T-cell (primary cell): ENCODE measurements at regions not wholly inside any gene's neighbourhood (a gene's known extent, or its start where the extent isn't known, plus 50 kb on each side); places are given as distances from the start of the nearest gene placed in this dataset.

Experiments
- ATAC-seq, 4 experiments: fragments of 200-7000 bp in 3 of 4; fragments of 150-1000 bp in 1 of 4; cut with Tn5 transposase; replicated peaks in 1 of 4; 1 replicate in 3 of 4; 2 replicates in 1 of 4; pipeline ENCODE4 v1.10.0; 2021; ENCODE audit warnings: moderate library complexity in 3 of 4, mild to moderate bottlenecking in 2 of 4, moderate number of reproducible peaks in 1 of 4
- CTCF ChIA-PET, 2 donors: fragments of 300-600 bp; sonication (Branson Sonifier 250); formaldehyde crosslinking; loops; one replicate each; lab custom pipeline; 2022; ENCODE audit warnings: antibody characterized with exemption in 2 of 2; lab: Charles Lee
- POLR2A ChIA-PET, 2 donors: fragments of 300-600 bp; sonication (Branson Sonifier 250); formaldehyde crosslinking; loops; one replicate each; lab custom pipeline; 2022; ENCODE audit warnings: antibody characterized with exemption in 2 of 2; lab: Charles Lee
- DNase-seq, 35 experiments: peaks; one replicate each; pipeline versions ENCODE4 v3.0.0 to v3.0.0-alpha.2; 2013 to 2023
- H3K27ac ChIP-seq: one replicate; pipeline ENCODE4 v1.5.1; 2013; ENCODE audit warnings: low read length
- H3K27me3 ChIP-seq, 2 experiments: replicated peaks in 1 of 2; 1 replicate in 1 of 2; 2 replicates in 1 of 2; pipeline versions ENCODE4 v1.6.1 to v1.7.0; 2013; ENCODE audit warnings: low read length in 1 of 2, mixed read lengths in 1 of 2; ENCODE audit not compliant: control insufficient read depth in 2 of 2, insufficient read depth in 2 of 2; ENCODE audit errors: extremely low read depth in 1 of 2
- H3K36me3 ChIP-seq, 2 donors: 1 replicate in 1 of 2; 2 replicates in 1 of 2; pipeline versions ENCODE4 v1.6.1 to v1.7.0; 2013; ENCODE audit warnings: low read length in 1 of 2; ENCODE audit not compliant: control insufficient read depth in 2 of 2, insufficient read depth in 1 of 2; ENCODE audit errors: extremely low read depth in 1 of 2
- H3K4me1 ChIP-seq, 2 experiments: 1 replicate in 1 of 2; 2 replicates in 1 of 2; pipeline versions ENCODE4 v1.6.1 to v1.7.0; 2013; ENCODE audit warnings: low read length in 2 of 2, mixed read lengths in 1 of 2; ENCODE audit not compliant: insufficient read depth in 2 of 2, control insufficient read depth in 1 of 2; ENCODE audit errors: extremely low read depth in 1 of 2
- H3K4me3 ChIP-seq, 2 donors: 1 replicate in 1 of 2; 2 replicates in 1 of 2; pipeline versions ENCODE4 v1.5.1 to v1.7.0; 2013; ENCODE audit warnings: mild to moderate bottlenecking in 2 of 2, low read length in 1 of 2, moderate library complexity in 1 of 2; ENCODE audit not compliant: control insufficient read depth in 1 of 2; ENCODE audit errors: extremely low read depth in 1 of 2
- H3K9me3 ChIP-seq: 2 replicates; pipeline ENCODE4 v1.7.0; 2013
- H3K27ac Mint-ChIP-seq, 2 donors: one replicate each; pipeline ENCODE4 v1.8.0; 2020 to 2021; ENCODE audit warnings: mild to moderate bottlenecking in 2 of 2, mixed read lengths in 2 of 2
- H3K27me3 Mint-ChIP-seq, 2 donors: one replicate each; pipeline ENCODE4 v1.8.0; 2021 to 2022; ENCODE audit warnings: mixed read lengths in 2 of 2
- H3K36me3 Mint-ChIP-seq: one replicate; pipeline ENCODE4 v1.8.0; 2021; ENCODE audit warnings: mixed read lengths
- H3K4me1 Mint-ChIP-seq, 3 donors: one replicate each; pipeline ENCODE4 v1.8.0; 2020 to 2022; ENCODE audit warnings: mixed read lengths in 3 of 3, mild to moderate bottlenecking in 1 of 3
- H3K4me3 Mint-ChIP-seq, 3 donors: one replicate each; pipeline ENCODE4 v1.8.0; 2020 to 2022; ENCODE audit warnings: mild to moderate bottlenecking in 3 of 3, mixed read lengths in 3 of 3, moderate library complexity in 3 of 3
- H3K9me3 Mint-ChIP-seq, 3 donors: one replicate each; pipeline ENCODE4 v1.8.0; 2020 to 2022; ENCODE audit warnings: mixed read lengths in 3 of 3
- WGBS: methylation state at CpG from one replicate; pipeline ENCODE4 v1.1.5; 2013; ENCODE audit warnings: missing lambda C conversion rate; ENCODE audit not compliant: insufficient coverage; 5-methylcytosine and 5-hydroxymethylcytosine counted together

DNA sequence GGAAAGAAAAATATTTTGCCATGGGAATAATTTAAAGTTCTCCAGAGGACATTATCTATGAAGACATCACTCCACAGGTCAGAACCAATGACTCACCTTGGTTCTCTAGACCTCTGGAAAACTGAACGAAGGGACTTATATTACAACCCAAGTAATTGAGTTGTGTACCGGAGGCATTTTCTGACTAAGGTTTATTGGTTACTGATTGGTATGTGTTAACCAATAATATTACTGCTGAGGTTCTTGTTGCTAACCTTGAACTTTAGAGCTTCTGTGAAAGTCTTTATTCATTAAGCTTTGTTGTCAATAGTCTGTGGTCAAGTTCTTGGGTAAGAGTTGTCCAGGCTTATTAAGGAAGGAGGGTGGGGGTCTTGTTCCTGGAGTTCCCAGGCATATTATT is 78.1 kb upstream of the MTPN start:
- H3K27ac Mint-ChIP-seq, result no peak overlapping the region
- H3K9me3 ChIP-seq, result no peaks in the 10 kb centered on the region
- WGBS, result no CpG with 5 or more reads among the region's 2 CpGs
- H3K27me3 Mint-ChIP-seq, result peaks cover 0 to 4% of the 10 kb centered on the region in 2 donors
- ATAC-seq (no peak), DNase-seq (no peak)
- no peaks in the 10 kb centered on the region for H3K4me1 ChIP-seq
- no peaks in the 10 kb centered on the region for H3K36me3 ChIP-seq
- no peak overlapping the region for H3K4me3 ChIP-seq
- no peak overlapping the region for H3K4me3 Mint-ChIP-seq
- no peaks in the 10 kb centered on the region for H3K27me3 ChIP-seq
- no peaks in the 10 kb centered on the region for H3K9me3 Mint-ChIP-seq
- H3K4me1 Mint-ChIP-seq, result no peaks in the 10 kb centered on the region
- ChIA-PET CTCF (no interaction called here), POLR2A (no interaction called here)
- H3K36me3 Mint-ChIP-seq, result peaks cover 32% of the 10 kb centered on the region
- no peak overlapping the region for H3K27ac ChIP-seq

DNA sequence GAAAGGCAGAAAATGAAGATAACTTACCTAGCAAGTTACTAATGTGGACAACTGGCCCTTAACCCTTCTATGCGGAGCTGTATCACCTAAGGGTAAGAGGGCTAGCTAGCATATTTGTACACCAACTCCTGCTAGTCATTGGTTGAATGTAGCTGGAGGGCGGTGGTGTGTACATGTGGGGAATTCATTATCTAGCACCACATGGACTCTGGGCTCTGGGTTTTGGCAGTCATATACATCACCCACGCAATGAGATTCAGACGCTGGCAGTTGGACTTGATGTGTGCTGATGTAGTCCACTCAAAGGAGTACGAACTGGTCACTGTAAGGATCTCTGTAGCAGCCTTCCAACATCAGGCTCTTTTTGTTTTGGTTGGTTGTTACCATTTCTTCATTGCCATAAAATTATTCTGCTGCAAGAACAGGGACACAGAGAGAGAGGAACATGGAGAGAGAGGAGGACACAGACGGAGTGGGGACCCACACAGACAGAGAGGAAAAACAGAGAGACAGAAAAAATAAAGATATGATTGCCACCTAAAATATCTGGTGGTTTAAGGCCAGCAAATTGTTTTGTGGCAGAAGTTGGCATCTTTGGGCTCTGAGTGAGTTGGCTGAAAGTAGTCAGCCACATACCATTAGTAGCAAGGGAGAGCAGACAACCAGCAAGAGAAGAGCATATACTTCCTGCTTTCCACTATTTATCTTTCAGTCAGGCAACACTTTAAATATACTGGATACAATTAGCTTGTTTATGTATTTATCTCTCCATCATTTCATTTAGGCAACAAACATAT is 76.7 kb upstream of the MTPN start:
- Mint-ChIP-seq H3K36me3 (peaks cover 33% of the 10 kb centered on the region), H3K4me3 (no peak overlapping the region), H3K27ac (no peak overlapping the region), H3K27me3 (peaks cover 0 to 4% of the 10 kb centered on the region in 2 donors), H3K4me1 (no peaks in the 10 kb centered on the region), H3K9me3 (no peaks in the 10 kb centered on the region)
- POLR2A ChIA-PET, result no interaction called here
- CTCF ChIA-PET, result no interaction called here
- H3K36me3 ChIP-seq, result no peaks in the 10 kb centered on the region
- ATAC-seq (no peak), DNase-seq (no peak)
- no CpG with 5 or more reads among the region's 6 CpGs for WGBS
- H3K4me3 ChIP-seq, result no peak overlapping the region
- no peaks in the 10 kb centered on the region for H3K4me1 ChIP-seq
- no peaks in the 10 kb centered on the region for H3K27me3 ChIP-seq
- no peaks in the 10 kb centered on the region for H3K9me3 ChIP-seq
- no peak overlapping the region for H3K27ac ChIP-seq

DNA sequence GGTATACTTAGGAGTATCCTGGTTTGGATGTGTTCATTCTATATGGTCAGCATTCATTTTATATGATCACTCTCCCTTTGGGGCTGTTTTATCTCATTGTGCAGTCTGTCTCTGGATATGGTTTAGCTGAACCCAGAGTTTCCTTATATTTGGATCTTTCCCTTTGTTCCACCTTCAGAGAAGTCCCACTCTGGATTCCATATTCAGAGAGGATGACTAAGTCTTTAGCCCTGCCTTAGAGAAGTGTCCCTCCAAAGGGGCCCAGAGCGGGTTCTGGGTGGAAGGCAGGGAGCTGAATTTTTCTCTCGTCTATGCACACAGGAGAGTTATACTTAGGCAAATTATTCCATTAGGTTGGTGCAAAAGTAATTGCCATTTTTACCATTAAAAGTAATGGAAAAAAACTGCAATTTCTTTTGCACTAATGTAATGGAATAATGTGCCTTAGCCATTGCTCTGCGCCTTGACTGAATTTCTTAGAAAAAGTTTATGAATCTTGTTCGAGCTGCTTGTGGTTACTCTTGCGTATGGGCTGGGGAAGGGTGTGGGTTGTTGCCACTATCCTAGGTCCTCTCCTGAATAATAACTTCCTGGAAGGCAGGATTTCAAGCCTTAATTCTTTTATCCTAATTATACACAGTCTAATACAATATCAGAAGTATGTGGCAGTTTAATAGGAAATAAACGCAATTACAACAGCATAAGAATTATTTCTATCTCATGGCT is 74.2 kb upstream of the MTPN start:
- WGBS, result no CpG with 5 or more reads among the region's 6 CpGs
- Mint-ChIP-seq H3K27me3 (no peaks in the 10 kb centered on the region), H3K4me3 (no peak overlapping the region), H3K27ac (no peak overlapping the region), H3K9me3 (peaks cover 0 to 7% (median 0%) of the 10 kb centered on the region in 3 donors), H3K4me1 (no peaks in the 10 kb centered on the region), H3K36me3 (peaks cover 42% of the 10 kb centered on the region)
- no peak for DNase-seq
- H3K4me3 ChIP-seq, result no peak overlapping the region
- no peak for ATAC-seq
- ChIA-PET POLR2A (no interaction called here), CTCF (no interaction called here)
- no peaks in the 10 kb centered on the region for H3K4me1 ChIP-seq
- H3K27me3 ChIP-seq, result no peaks in the 10 kb centered on the region
- H3K27ac ChIP-seq, result no peak overlapping the region
- no peaks in the 10 kb centered on the region for H3K9me3 ChIP-seq
- no peaks in the 10 kb centered on the region for H3K36me3 ChIP-seq

DNA sequence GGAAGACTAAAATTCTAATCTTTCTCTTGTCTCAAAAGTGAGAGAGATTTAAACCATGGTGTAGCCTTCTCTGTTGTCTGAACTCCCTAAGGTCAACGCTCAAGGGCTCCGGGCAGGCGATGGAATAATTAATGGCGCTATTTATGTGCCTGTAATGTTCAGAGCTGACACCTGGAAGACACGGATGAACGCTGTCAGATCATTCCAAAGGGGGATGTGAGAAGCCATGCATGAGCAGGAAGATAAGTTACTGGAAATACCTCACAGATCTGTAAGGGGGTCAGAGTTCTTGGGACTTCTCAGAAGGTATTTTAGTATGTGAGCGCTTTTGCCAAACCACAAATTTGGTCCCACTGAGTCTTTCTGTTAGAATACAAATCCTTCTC is 73.3 kb upstream of the MTPN start:
- Histone ChIP-seq H3K27me3 (no peaks in the 10 kb centered on the region), H3K27ac (no peak overlapping the region), H3K36me3 (no peaks in the 10 kb centered on the region), H3K9me3 (no peaks in the 10 kb centered on the region), H3K4me1 (no peaks in the 10 kb centered on the region), H3K4me3 (no peak overlapping the region)
- Mint-ChIP-seq H3K4me3 (no peak overlapping the region), H3K27ac (no peak overlapping the region), H3K4me1 (no peaks in the 10 kb centered on the region), H3K36me3 (peaks cover 46% of the 10 kb centered on the region), H3K27me3 (no peaks in the 10 kb centered on the region), H3K9me3 (peaks cover 0 to 9% (median 2%) of the 10 kb centered on the region in 3 donors)
- POLR2A ChIA-PET, result no interaction called here
- 95% methylated on average over 6 of the region's 7 CpGs for WGBS
- CTCF ChIA-PET, result no interaction called here
- no peak for ATAC-seq
- DNase-seq, result no peak

DNA sequence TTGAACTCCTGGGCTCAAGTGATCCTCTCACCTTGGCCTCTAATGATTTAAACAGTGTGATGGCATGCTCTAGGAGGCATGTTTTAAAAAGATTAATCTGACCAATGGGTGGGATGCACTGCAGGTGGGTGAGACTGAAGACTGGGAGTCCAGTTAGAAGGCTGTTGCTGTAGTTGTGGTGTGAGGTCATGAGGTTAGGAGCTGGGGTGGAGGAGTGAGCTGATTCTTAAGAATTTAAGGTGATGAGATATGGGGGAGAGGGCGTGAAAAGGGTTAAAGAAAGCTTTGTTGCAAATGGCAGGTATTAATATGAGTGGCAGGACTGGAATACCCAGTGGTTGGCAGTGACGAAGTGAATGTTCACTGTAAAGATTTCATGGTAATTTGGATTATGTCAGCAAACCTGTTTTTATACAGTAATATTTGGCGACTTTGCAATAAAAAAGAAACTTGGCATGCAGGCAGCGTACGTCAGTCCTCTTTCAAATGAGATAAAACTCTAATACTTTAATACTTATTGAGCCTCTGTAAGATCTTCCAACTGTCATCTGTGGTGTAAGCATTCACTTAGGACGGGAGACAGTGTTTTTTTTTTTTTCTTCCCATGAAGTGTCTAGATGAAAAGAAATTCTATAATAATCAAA is 72.8 kb upstream of the MTPN start:
- Mint-ChIP-seq H3K27me3 (no peaks in the 10 kb centered on the region), H3K27ac (no peak overlapping the region), H3K4me3 (no peak overlapping the region), H3K36me3 (peaks cover 51% of the 10 kb centered on the region), H3K9me3 (peaks cover 0 to 14% (median 6%) of the 10 kb centered on the region in 3 donors), H3K4me1 (no peaks in the 10 kb centered on the region)
- H3K27ac ChIP-seq, result no peak overlapping the region
- ChIA-PET POLR2A (no interaction called here), CTCF (no interaction called here)
- H3K4me1 ChIP-seq, result no peaks in the 10 kb centered on the region
- DNase-seq (no peak), ATAC-seq (no peak)
- 69% methylated on average over 1 of the region's 6 CpGs for WGBS
- no peaks in the 10 kb centered on the region for H3K36me3 ChIP-seq
- H3K9me3 ChIP-seq, result no peaks in the 10 kb centered on the region
- H3K27me3 ChIP-seq, result no peaks in the 10 kb centered on the region
- H3K4me3 ChIP-seq, result no peak overlapping the region

DNA sequence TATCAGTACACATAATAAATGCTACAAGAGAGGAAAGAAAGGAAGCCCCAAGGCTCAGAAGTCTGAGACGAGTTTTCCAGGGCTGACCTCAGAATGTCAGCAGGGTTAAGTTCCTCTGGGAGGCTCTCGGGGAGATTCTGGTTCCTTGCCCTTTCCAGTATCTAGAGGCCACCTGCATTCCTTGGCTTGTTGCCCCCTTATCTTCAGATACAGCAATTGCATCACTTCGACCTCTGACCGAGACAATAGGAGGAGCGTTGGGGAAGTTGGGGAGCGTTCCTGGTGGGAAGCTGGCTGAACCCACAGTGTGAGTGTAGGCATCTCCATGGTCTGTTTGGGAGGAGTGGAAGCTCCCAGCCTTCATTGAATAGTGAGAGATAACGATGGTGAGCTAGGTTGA is 72.0 kb upstream of the MTPN start:
- 97% methylated on average over 5 of the region's 7 CpGs for WGBS
- peaks cover 0 to 14% (median 6%) of the 10 kb centered on the region in 3 donors for H3K9me3 Mint-ChIP-seq
- Histone ChIP-seq H3K9me3 (no peaks in the 10 kb centered on the region), H3K4me3 (no peak overlapping the region), H3K4me1 (no peaks in the 10 kb centered on the region), H3K27me3 (no peaks in the 10 kb centered on the region), H3K27ac (no peak overlapping the region), H3K36me3 (no peaks in the 10 kb centered on the region)
- DNase-seq, result no peak
- H3K36me3 Mint-ChIP-seq, result peaks cover 53% of the 10 kb centered on the region
- ATAC-seq, result no peak
- no peak overlapping the region for H3K27ac Mint-ChIP-seq
- H3K4me3 Mint-ChIP-seq, result no peak overlapping the region
- POLR2A ChIA-PET, result no interaction called here
- H3K27me3 Mint-ChIP-seq, result no peaks in the 10 kb centered on the region
- CTCF ChIA-PET, result no interaction called here
- H3K4me1 Mint-ChIP-seq, result no peaks in the 10 kb centered on the region
